Activated naive CD8-positive, alpha-beta T cell treated with anti-CD3 and anti-CD28 coated beads, Interleukin-2, amount 10 ng/mL, durations not matched to agents 7 days and 5 days (primary cell): ENCODE measurements at regions not wholly inside any gene's neighbourhood (a gene's known extent, or its start where the extent isn't known, plus 50 kb on each side); places are given as distances from the start of the nearest gene placed in this dataset.
"Not testable (repeated sequence)": the region's sequence is repeated elsewhere in the genome, so short reads cannot be mapped to it uniquely, and the experiment has no call there.

ENCODE experiments used
- ATAC-seq: fragments of 150-1000 bp; cut with Tn5 transposase; one replicate; pipeline ENCODE4 v1.10.0; 2021; ENCODE audit warnings: low read depth, moderate library complexity
- POLR2A ChIA-PET: fragments of 350-600 bp; sonication (Branson Sonifier 250); formaldehyde crosslinking; loops from one replicate; lab custom pipeline; 2021; ENCODE audit warnings: antibody characterized with exemption; lab: Charles Lee
- DNase-seq: peaks from one replicate; pipeline ENCODE4 v3.0.0; 2021
- H3K27ac Mint-ChIP-seq: one replicate; pipeline ENCODE4 v1.8.0; 2022; ENCODE audit warnings: mild to moderate bottlenecking, mixed read lengths
- H3K27me3 Mint-ChIP-seq: one replicate; pipeline ENCODE4 v1.8.0; 2022; ENCODE audit warnings: mild to moderate bottlenecking, moderate library complexity, mixed read lengths
- H3K36me3 Mint-ChIP-seq: one replicate; pipeline ENCODE4 v1.8.0; 2021; ENCODE audit warnings: mild to moderate bottlenecking, mixed read lengths
- H3K4me1 Mint-ChIP-seq: one replicate; pipeline ENCODE4 v1.8.0; 2021; ENCODE audit warnings: mixed read lengths
- H3K4me3 Mint-ChIP-seq: one replicate; pipeline ENCODE4 v1.8.0; 2022; ENCODE audit warnings: mild to moderate bottlenecking, moderate library complexity, mixed read lengths
- H3K9me3 Mint-ChIP-seq: one replicate; pipeline ENCODE4 v1.8.0; 2021; ENCODE audit warnings: mixed read lengths

DNA sequence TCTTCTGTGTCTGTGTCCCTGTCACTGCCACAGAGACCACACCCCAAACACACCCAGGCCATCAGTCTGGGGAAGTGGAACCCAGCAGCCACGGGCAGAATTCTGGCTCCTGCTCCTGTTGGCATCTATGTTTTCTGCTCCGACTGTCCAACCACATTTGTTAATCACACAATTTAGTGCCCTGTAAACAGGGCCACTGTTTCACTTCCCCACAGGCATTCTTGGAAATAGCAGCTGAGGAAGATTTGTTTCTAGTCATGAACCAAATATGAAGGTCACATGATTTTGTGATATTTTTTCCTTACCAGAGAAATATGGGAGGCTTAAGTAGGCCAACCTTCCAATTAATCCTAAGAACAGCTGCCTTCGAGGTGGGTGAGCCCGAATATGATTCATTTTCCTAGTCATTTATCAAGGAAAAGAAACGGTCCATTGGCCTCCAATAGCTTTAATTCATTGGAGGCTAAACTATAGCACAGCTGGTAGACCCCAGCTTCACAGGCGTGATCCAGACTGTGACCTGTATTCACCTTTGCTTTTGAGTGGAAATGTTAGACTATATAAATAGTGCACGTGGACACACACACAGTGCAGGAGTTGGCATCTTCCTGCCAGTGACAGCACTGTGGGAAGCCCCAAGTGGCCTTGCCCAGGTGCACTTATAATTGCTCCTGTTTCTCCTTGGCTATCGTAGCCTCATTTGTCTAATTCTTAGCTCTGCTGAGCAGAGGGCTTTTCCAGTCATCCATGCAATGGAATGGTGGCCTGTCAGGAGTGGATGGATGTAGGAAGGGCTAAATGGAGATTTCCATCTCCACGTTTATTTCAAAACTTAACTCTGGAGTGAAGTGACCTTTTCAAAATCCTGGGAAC lies 267.9 kb downstream of the LPIN1 start:
- DNase-seq (no peak), ATAC-seq (no peak)
- POLR2A ChIA-PET: no interaction called here
- Mint-ChIP-seq H3K36me3 (peaks cover 4% of the 10 kb centered on the region), H3K27ac (no peak overlapping the region), H3K9me3 (peaks cover 15% of the 10 kb centered on the region), H3K27me3 (peaks cover 39% of the 10 kb centered on the region), H3K4me3 (no peak overlapping the region), H3K4me1 (peaks cover 5% of the 10 kb centered on the region)

DNA sequence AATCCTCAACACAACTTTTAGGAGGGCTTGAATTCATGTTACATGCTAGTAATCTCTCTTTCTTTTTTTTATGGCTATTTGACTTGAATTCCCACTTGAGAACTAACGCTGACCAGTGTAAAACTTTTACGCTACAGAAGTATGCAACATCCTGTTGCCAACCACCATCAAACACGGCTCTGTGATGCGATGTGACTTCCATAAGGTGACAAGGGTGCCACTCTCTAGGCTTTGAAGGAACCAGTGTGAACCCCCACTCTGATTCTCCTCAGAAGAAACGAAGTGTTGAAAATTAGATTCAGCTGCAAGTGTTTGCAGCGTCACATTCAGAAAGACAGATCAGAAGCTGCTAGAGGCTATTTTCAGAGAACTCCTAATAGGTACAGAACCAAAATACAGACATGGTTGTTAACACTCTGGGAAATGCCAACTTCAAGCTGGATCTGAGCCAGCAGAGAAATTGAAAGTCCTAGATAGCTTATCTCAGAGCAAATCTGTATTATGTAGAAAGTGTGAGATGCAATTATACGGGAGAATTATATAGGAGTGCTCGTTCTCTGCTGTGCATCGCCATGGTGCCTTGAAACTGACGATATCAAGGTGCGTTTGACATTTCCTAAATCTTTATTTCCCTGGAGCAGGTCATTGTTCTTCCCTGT lies 271.2 kb downstream of the LPIN1 start:
- H3K27me3 Mint-ChIP-seq: peaks cover 10% of the 10 kb centered on the region

DNA sequence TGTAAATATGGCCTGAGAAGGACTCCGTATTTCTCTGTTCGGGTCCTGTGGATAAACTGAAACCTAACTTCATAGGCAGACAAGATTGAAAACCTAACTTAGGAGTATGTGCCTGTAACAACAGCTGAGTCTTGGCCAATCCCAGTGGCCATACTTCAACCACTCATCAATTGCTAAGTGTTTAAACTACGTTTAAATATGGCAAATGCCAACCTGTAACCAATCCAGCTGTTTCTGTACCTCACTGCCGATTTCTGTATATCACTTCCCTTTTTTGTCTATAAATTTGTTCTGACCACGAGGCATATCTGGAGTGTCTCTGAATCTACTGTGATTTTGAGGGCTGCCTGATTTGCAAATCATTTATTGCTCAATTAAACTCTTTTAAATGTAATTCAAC lies 272.3 kb downstream of the LPIN1 start:
- H3K27me3 Mint-ChIP-seq, H3K4me1 Mint-ChIP-seq: not testable (repeated sequence)

More for the DNA sequence above, 271.2 kb downstream of the LPIN1 start:
- Mint-ChIP-seq H3K36me3 (peaks cover 2% of the 10 kb centered on the region), H3K9me3 (peaks cover 26% of the 10 kb centered on the region), H3K4me3 (no peak overlapping the region), H3K4me1 (peaks cover 2% of the 10 kb centered on the region), H3K27ac (no peak overlapping the region)
- POLR2A ChIA-PET: no interaction called here
- DNase-seq: no peak
- no peak for ATAC-seq

DNA sequence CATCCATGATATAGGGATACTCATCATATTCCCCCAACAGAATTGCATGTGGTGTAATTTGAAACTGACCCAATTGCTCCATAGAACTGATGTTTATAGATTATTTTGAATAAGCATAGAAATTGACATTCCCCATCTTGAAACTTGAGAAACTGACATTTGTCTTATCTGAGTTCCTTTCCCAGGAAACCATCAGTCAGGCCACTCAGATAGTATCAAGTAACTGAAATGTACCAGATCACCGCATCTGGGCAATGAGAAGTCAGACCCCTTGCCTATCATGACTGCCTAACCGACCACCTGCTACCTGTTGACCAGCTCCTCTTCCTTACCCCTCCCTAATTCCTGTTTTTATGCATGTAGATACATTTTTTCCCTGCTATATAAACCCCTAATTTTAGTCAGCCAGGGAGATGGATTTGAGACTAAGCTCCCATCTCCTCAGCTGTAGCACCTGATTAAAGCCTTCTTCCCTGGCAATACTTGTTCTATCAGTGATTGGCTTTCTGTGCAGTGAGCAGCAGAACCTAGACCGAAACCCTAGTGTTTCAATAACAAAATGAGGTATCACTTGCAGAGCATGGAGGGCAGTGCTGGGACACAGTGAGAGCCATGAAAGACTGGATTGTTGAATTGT lies 274.5 kb downstream of the LPIN1 start:
- peaks cover 3% of the 10 kb centered on the region for H3K27me3 Mint-ChIP-seq
- POLR2A ChIA-PET: no interaction called here
- ATAC-seq: no peak
- peaks cover 27% of the 10 kb centered on the region for H3K9me3 Mint-ChIP-seq
- no peak overlapping the region for H3K27ac Mint-ChIP-seq
- H3K36me3 Mint-ChIP-seq: peaks cover 2% of the 10 kb centered on the region
- H3K4me3 Mint-ChIP-seq: no peak overlapping the region
- H3K4me1 Mint-ChIP-seq: peaks cover 2% of the 10 kb centered on the region
- DNase-seq: no peak

More for the DNA sequence above, 272.3 kb downstream of the LPIN1 start:
- H3K4me3 Mint-ChIP-seq, ATAC-seq, H3K27ac Mint-ChIP-seq, POLR2A ChIA-PET, H3K36me3 Mint-ChIP-seq, DNase-seq: not testable (repeated sequence)
- H3K9me3 Mint-ChIP-seq: peaks cover 28% of the 10 kb centered on the region

DNA sequence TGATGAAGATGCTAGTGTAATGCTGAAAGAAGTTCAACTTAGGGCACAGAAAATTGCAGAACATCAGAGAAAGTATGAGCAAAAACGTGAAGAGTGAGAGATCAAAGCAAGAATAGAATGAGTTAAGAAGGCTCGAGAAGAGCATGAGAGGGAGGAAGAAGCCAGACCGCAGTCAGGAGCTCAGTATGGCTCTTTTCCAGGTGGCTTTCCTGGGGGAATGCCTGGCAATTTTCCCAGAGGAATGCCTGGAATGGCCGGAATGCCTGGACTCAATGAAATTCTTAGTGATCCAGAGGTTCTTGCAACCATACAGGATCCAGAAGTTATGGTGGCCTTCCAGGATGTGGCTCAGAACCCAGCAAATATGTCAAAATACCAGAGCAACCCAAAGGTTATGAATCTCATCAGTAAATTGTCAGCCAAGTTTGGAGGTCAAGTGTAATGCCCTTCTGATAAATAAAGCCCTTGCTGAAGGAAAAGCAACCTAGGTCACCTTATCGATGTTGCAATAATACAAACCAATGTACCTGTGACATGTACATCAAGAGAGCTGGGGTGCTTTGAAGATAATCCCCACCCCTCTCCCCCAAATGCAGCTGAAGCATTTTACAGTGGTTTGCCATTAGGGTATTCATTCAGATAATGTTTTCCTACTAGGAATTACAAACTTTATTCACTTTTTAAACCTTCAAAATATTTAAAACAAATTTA lies 277.9 kb downstream of the LPIN1 start:
- POLR2A ChIA-PET, H3K4me3 Mint-ChIP-seq, H3K27ac Mint-ChIP-seq, H3K36me3 Mint-ChIP-seq, ATAC-seq, H3K4me1 Mint-ChIP-seq, DNase-seq: not testable (repeated sequence)
- Mint-ChIP-seq H3K9me3 (peaks cover 19% of the 10 kb centered on the region), H3K27me3 (peaks cover 11% of the 10 kb centered on the region)

DNA sequence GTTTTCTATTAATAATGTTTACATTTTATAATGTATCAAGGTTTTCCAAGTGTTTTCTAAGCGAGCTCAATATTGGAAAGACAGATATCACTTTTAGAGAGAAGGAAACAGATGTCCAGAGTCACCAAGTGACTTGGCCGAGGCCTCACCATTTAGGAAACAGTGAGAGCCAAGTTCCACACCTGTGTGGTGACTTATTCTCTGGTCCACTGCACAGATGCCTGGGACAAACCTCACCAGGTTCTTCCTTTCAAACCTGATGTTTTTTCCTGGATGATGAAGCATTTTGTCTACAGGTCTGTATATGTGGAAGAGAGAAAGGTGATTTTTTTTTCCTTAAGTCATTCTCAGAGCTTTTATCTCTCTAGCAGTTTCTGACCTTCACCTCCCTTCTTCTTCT lies 280.7 kb downstream of the LPIN1 start:
- DNase-seq (no peak), ATAC-seq (no peak)
- Mint-ChIP-seq H3K4me3 (no peak overlapping the region), H3K4me1 (no peaks in the 10 kb centered on the region), H3K27me3 (peaks cover 14% of the 10 kb centered on the region), H3K9me3 (peaks cover 10% of the 10 kb centered on the region), H3K36me3 (no peaks in the 10 kb centered on the region), H3K27ac (no peak overlapping the region)
- POLR2A ChIA-PET: no interaction called here

DNA sequence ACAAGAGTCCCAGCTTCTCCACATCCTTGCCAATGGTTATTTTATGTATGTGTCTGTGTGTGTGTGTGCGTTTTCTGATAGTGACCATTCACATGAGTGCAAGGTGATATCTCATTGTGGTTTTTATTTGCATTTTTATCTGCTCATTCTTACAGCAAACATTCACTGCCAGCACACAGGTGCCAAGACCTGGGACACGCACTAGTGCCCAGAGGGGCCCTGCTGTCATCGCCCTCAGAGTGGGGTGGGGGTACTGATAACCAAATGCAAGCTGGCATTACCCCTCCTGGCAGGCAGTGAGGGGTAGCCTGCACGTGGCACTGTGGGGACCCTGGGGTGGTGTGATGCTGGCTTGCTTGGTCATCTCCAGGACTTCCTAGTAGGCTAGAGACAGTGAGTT lies 285.4 kb downstream of the LPIN1 start:
- POLR2A ChIA-PET: interaction anchor here (0.5 to 0.6 kb wide), 2 partner anchors 173 to 892 kb away, joined by 3 to 5 read pairs; no protein-coding TSS in a partner anchor
- no peak overlapping the region for H3K4me3 Mint-ChIP-seq

DNA sequence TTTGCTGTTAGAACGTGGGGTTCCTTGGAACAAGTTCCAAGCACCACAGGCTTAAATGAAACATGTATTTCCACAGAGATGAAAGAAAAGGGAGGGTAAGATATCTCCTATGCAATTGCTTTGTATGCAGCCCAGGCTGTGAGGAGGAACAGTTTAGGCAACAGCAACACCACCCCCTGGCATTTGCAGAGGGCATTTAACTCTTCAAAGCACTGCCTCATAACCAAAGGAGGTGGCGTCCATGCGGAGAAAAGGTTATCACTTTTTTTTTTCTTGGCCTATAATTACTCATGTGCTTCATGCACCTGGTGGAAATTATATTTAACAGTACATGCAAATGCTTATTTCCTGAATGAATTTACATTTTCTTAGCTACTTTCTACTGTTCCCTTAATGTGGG lies 286.0 kb downstream of the LPIN1 start:
- H3K4me1 Mint-ChIP-seq: peaks cover 3% of the 10 kb centered on the region
- H3K27ac Mint-ChIP-seq: no peak overlapping the region
- H3K4me3 Mint-ChIP-seq: no peak overlapping the region
- POLR2A ChIA-PET: no interaction called here
- no peak for ATAC-seq
- no peak for DNase-seq
- peaks cover 8% of the 10 kb centered on the region for H3K27me3 Mint-ChIP-seq
- H3K36me3 Mint-ChIP-seq: peaks cover 4% of the 10 kb centered on the region
- peaks cover 8% of the 10 kb centered on the region for H3K9me3 Mint-ChIP-seq

More for the DNA sequence above, 285.4 kb downstream of the LPIN1 start:
- Mint-ChIP-seq H3K4me1 (peaks cover 3% of the 10 kb centered on the region), H3K9me3 (peaks cover 5% of the 10 kb centered on the region), H3K27me3 (peaks cover 8% of the 10 kb centered on the region), H3K36me3 (peaks cover 4% of the 10 kb centered on the region), H3K27ac (no peak overlapping the region)
- ATAC-seq: no peak
- DNase-seq: no peak

DNA sequence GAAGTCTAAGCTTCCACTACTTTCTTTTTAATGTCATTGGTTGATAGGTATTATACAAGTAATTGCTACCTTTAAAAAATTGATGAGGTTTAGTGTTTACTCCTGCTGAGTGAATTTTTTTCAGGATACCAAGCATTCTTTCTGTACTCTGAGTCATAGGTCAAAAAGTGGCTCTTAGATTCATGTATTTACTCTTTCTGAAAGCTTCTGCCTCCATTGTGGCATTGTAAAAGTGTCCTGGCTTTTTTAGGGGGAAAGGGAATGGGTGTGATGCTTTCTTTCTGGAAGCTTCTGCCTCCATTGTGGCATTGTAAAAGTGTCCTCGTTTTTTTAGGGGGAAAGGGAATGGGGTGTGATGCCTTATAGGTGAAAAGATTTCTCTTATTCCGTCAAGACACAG lies 286.5 kb downstream of the LPIN1 start:
- Mint-ChIP-seq H3K9me3 (peaks cover 11% of the 10 kb centered on the region), H3K4me3 (no peak overlapping the region), H3K27me3 (peaks cover 8% of the 10 kb centered on the region), H3K27ac (no peak overlapping the region), H3K4me1 (peaks cover 3% of the 10 kb centered on the region), H3K36me3 (peaks cover 4% of the 10 kb centered on the region)
- POLR2A ChIA-PET: no interaction called here
- DNase-seq: no peak
- no peak for ATAC-seq

DNA sequence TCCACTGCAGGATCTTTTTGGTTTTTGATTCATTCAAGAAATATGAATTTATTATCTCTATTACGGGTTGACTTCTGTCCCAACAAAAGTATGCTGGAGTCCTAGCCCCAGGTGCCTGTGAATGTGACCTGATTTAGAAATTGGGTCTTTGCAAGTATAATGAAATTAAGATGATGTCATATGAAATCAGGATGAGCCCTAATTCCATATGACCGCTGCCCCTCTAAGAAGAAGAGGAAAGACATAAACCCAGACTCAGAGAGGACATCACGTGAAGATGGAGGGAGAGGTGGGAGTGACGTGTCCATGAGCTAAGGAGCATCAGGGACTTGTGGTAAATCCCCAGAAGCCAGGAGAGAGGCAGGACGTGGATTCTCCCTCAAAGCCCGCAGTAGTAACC lies 287.1 kb downstream of the LPIN1 start:
- ATAC-seq (no peak), DNase-seq (no peak)
- Mint-ChIP-seq H3K4me1 (peaks cover 3% of the 10 kb centered on the region), H3K36me3 (peaks cover 4% of the 10 kb centered on the region), H3K27me3 (peaks cover 8% of the 10 kb centered on the region), H3K27ac (no peak overlapping the region), H3K4me3 (no peak overlapping the region), H3K9me3 (peaks cover 12% of the 10 kb centered on the region)
- POLR2A ChIA-PET: no interaction called here

DNA sequence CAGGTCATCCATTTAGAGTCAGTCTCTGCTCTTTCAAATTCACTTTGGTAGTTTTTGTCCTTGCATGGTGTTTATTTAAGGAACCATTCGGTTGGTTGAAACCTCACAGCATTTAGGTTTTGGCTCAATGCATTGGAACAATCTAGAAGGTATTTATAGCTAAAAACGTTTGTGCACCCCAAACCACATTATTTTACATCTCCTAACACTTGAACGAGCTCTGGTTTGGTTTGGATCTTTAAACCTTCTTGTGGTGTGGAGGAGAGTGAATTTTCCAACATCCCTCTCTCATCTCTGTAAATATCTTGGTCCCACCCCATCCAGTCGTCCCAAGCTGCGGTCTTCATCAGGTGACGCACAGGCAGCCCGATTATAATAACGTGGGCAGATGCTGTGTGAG lies 287.9 kb downstream of the LPIN1 start:
- Mint-ChIP-seq H3K36me3 (peaks cover 4% of the 10 kb centered on the region), H3K4me1 (peaks cover 3% of the 10 kb centered on the region), H3K4me3 (no peak overlapping the region), H3K27me3 (peaks cover 3% of the 10 kb centered on the region), H3K27ac (no peak overlapping the region), H3K9me3 (peaks cover 15% of the 10 kb centered on the region)
- DNase-seq (no peak), ATAC-seq (no peak)
- POLR2A ChIA-PET: no interaction called here

DNA sequence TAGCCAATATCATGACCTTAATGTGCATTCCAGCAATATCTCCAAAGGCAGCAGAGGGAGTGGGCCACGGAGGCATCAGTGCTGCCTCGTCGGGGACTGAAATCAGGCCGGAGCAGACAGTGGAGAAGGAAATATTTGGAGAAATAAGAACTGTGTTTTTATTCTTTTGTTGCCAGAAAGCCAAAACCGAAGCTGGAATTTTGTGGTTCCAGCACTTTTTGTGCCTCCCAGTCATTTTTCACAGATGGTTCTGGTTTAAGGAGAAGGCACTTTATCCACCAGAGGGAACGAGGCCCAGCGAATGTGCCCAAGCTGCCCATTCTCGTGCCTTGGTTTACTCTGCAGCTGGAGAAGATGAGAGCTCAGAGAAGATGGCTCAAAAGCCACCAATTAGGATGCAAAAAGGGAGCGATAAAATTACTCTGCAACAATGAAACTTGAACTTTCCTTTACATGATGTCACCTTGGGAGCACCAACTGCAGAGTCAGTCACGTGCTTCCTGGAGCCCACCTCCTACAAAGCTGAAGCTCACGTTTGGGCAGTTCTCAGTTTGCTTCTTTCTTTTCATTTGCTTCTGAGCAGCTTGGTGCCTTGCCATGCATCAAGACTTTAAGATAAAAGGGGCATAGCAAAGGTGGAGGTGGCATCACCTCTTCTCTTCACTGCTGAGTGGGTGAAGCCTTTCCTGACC lies 288.7 kb downstream of the LPIN1 start:
- Mint-ChIP-seq H3K27me3 (no peaks in the 10 kb centered on the region), H3K4me3 (no peak overlapping the region), H3K9me3 (peaks cover 16% of the 10 kb centered on the region), H3K4me1 (peaks cover 3% of the 10 kb centered on the region), H3K36me3 (peaks cover 4% of the 10 kb centered on the region), H3K27ac (no peak overlapping the region)
- DNase-seq (no peak), ATAC-seq (no peak)
- POLR2A ChIA-PET: no interaction called here
